Transverse colon (tissue), 4 donors: ENCODE measurements at regions not wholly inside any gene's neighbourhood (a gene's known extent, or its start where the extent isn't known, plus 50 kb on each side); places are given as distances from the start of the nearest gene placed in this dataset.

Source experiments
- CTCF ChIP-seq, 5 experiments: fragments of 200-600 bp in 3 of 5; fragments of 450-650 bp in 2 of 5; sonication (generic) in 3 of 5; IDR thresholded peaks; 1 replicate in 2 of 5; 2 replicates in 3 of 5; pipeline ENCODE4 v1.5.1; 2016 to 2017; ENCODE audit warnings: antibody characterized with exemption in 5 of 5, inconsistent platforms in 3 of 5, mild to moderate bottlenecking in 2 of 5, moderate library complexity in 1 of 5
- EP300 ChIP-seq: sonication (generic); formaldehyde crosslinking; IDR thresholded peaks from one replicate; pipeline ENCODE4 v1.6.1; 2017; ENCODE audit warnings: antibody characterized with exemption, low read depth
- POLR2A ChIP-seq: fragments of 450-650 bp; IDR thresholded peaks from one replicate; pipeline ENCODE4 v1.6.1; 2016; ENCODE audit warnings: antibody characterized with exemption, mild to moderate bottlenecking, moderate library complexity
- POLR2AphosphoS5 ChIP-seq, 3 donors: sonication (generic); formaldehyde crosslinking; IDR thresholded peaks; one replicate each; pipeline ENCODE4 v1.6.1; 2016; ENCODE audit warnings: antibody characterized with exemption in 3 of 3

GRCh38 chr9:81825846-81826516, 102.2 kb upstream of the SPATA31D4 start:
- TF ChIP-seq CTCF (IDR thresholded peaks at IDR 0.05) = no peak
- TF ChIP-seq EP300 = no peak
- no peak for TF ChIP-seq POLR2A
- no peak for TF ChIP-seq POLR2AphosphoS5 (IDR thresholded peaks at IDR 0.05)
